SK-N-SH treated with all-trans-retinoic acid at 6 μM for 48 hours (cell line): ENCODE measurements at regions not wholly inside any gene's neighbourhood (a gene's known extent, or its start where the extent isn't known, plus 50 kb on each side); places are given as distances from the start of the nearest gene placed in this dataset.

Experiments used
- ARNTL ChIP-seq: fragments of 450-650 bp; formaldehyde crosslinking; IDR thresholded peaks from 2 replicates; pipeline ENCODE4 v1.5.0; 2020; ENCODE audit warnings: low read depth, mild to moderate bottlenecking, moderate library complexity, borderline replicate concordance
- GLIS3 ChIP-seq: fragments of 250-450 bp; sonication (Bioruptor Pico); IDR thresholded peaks from 2 replicates; pipeline ENCODE4 v1.5.0; 2020; ENCODE audit warnings: mild to moderate bottlenecking, moderate library complexity
- ISL1 ChIP-seq: fragments of 250-450 bp; sonication (Bioruptor Pico); IDR thresholded peaks from 2 replicates; pipeline ENCODE4 v2.1.2; 2022; ENCODE audit warnings: mild to moderate bottlenecking, moderate library complexity
- OSR1 ChIP-seq: fragments of 250-450 bp; sonication (Bioruptor Pico); IDR thresholded peaks from 2 replicates; pipeline ENCODE4 v1.8.0; 2022; ENCODE audit warnings: moderate library complexity, mild to moderate bottlenecking, inconsistent platforms
- PPARA ChIP-seq: fragments of 250-450 bp; sonication (Bioruptor Pico); IDR thresholded peaks from 2 replicates; pipeline ENCODE4 v1.5.0; 2020; ENCODE audit warnings: mild to moderate bottlenecking, borderline replicate concordance
- TCF4 ChIP-seq: fragments of 250-450 bp; sonication (Bioruptor Pico); IDR thresholded peaks from 2 replicates; pipeline ENCODE4 v1.8.0; 2021; ENCODE audit warnings: mild to moderate bottlenecking, moderate library complexity, borderline replicate concordance
- ZC3H10 ChIP-seq: fragments of 250-450 bp; sonication (Bioruptor Pico); IDR thresholded peaks from 2 replicates; pipeline ENCODE4 v1.5.1; 2021; ENCODE audit warnings: mild to moderate bottlenecking, moderate library complexity
- ZFP30 ChIP-seq: fragments of 450-650 bp; formaldehyde crosslinking; IDR thresholded peaks from 2 replicates; pipeline ENCODE4 v1.5.0; 2022; ENCODE audit warnings: mild to moderate bottlenecking, moderate library complexity
- TF ChIP-seq, protein P1 (sequence below): fragments of 250-450 bp; sonication (Bioruptor Pico); IDR thresholded peaks from 2 replicates; pipeline ENCODE4 v1.8.0; 2021; ENCODE audit warnings: low read depth, mild to moderate bottlenecking, moderate library complexity, borderline replicate concordance
- TF ChIP-seq, protein P2 (sequence below): fragments of 250-450 bp; sonication (Bioruptor Pico); IDR thresholded peaks from 2 replicates; pipeline ENCODE4 v1.5.0; 2020; ENCODE audit warnings: mild to moderate bottlenecking, moderate library complexity
- TF ChIP-seq, protein P3 (sequence below): fragments of 250-450 bp; sonication (Bioruptor Pico); IDR thresholded peaks from 2 replicates; pipeline ENCODE4 v1.5.1; 2021; ENCODE audit warnings: mild to moderate bottlenecking, moderate library complexity
- TF ChIP-seq, protein P4 (sequence below): fragments of 250-450 bp; sonication (Bioruptor Pico); IDR thresholded peaks from 2 replicates; pipeline ENCODE4 v1.8.0; 2020; ENCODE audit warnings: mild to moderate bottlenecking, moderate library complexity, borderline replicate concordance

DNA sequence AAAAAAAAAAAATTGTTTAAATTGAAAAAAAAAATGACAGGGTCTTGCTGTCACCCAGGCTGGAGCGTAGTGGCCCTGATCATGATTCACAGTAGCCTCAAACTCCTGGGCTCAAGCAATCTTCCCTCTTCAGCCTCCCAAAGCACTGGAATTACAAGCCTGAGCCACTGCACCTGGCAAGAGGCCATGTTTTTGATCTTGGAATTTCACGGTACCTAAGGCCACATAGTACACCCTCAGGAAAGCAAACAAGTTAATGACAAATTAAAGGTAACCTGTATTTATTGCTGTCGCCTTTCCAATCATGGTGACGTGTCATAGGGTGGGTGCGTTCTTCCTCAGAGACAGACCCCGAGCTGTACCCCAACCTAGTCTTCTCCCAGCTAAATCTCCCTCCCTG is 79.2 kb downstream of the LINC00237 start:
- TF ChIP-seq GLIS3 (CRISPR knock-in tag) (no peak), ZFP30 (no peak), TCF4 (CRISPR knock-in tag) (no peak), PPARA (CRISPR knock-in tag) (no peak), OSR1 (no peak), ZC3H10 (no peak), ARNTL (CRISPR knock-in tag) (no peak), ISL1 (CRISPR knock-in tag) (no peak)
- TF ChIP-seq, protein P1, sequence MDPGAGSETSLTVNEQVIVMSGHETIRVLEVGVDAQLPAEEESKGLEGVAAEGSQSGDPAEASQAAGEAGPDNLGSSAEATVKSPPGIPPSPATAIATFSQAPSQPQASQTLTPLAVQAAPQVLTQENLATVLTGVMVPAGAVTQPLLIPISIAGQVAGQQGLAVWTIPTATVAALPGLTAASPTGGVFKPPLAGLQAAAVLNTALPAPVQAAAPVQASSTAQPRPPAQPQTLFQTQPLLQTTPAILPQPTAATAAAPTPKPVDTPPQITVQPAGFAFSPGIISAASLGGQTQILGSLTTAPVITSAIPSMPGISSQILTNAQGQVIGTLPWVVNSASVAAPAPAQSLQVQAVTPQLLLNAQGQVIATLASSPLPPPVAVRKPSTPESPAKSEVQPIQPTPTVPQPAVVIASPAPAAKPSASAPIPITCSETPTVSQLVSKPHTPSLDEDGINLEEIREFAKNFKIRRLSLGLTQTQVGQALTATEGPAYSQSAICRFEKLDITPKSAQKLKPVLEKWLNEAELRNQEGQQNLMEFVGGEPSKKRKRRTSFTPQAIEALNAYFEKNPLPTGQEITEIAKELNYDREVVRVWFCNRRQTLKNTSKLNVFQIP (CRISPR knock-in tag), result no peak
- TF ChIP-seq, protein P2, sequence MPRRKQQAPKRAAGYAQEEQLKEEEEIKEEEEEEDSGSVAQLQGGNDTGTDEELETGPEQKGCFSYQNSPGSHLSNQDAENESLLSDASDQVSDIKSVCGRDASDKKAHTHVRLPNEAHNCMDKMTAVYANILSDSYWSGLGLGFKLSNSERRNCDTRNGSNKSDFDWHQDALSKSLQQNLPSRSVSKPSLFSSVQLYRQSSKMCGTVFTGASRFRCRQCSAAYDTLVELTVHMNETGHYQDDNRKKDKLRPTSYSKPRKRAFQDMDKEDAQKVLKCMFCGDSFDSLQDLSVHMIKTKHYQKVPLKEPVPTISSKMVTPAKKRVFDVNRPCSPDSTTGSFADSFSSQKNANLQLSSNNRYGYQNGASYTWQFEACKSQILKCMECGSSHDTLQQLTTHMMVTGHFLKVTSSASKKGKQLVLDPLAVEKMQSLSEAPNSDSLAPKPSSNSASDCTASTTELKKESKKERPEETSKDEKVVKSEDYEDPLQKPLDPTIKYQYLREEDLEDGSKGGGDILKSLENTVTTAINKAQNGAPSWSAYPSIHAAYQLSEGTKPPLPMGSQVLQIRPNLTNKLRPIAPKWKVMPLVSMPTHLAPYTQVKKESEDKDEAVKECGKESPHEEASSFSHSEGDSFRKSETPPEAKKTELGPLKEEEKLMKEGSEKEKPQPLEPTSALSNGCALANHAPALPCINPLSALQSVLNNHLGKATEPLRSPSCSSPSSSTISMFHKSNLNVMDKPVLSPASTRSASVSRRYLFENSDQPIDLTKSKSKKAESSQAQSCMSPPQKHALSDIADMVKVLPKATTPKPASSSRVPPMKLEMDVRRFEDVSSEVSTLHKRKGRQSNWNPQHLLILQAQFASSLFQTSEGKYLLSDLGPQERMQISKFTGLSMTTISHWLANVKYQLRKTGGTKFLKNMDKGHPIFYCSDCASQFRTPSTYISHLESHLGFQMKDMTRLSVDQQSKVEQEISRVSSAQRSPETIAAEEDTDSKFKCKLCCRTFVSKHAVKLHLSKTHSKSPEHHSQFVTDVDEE (CRISPR knock-in tag), result no peak
- TF ChIP-seq, protein P3, sequence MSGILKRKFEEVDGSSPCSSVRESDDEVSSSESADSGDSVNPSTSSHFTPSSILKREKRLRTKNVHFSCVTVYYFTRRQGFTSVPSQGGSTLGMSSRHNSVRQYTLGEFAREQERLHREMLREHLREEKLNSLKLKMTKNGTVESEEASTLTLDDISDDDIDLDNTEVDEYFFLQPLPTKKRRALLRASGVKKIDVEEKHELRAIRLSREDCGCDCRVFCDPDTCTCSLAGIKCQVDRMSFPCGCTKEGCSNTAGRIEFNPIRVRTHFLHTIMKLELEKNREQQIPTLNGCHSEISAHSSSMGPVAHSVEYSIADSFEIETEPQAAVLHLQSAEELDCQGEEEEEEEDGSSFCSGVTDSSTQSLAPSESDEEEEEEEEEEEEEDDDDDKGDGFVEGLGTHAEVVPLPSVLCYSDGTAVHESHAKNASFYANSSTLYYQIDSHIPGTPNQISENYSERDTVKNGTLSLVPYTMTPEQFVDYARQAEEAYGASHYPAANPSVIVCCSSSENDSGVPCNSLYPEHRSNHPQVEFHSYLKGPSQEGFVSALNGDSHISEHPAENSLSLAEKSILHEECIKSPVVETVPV (CRISPR knock-in tag), result no peak
- TF ChIP-seq, protein P4, sequence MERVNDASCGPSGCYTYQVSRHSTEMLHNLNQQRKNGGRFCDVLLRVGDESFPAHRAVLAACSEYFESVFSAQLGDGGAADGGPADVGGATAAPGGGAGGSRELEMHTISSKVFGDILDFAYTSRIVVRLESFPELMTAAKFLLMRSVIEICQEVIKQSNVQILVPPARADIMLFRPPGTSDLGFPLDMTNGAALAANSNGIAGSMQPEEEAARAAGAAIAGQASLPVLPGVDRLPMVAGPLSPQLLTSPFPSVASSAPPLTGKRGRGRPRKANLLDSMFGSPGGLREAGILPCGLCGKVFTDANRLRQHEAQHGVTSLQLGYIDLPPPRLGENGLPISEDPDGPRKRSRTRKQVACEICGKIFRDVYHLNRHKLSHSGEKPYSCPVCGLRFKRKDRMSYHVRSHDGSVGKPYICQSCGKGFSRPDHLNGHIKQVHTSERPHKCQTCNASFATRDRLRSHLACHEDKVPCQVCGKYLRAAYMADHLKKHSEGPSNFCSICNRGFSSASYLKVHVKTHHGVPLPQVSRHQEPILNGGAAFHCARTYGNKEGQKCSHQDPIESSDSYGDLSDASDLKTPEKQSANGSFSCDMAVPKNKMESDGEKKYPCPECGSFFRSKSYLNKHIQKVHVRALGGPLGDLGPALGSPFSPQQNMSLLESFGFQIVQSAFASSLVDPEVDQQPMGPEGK (CRISPR knock-in tag), result no peak
